HG03439 (cell line): ENCODE measurements at regions not wholly inside any gene's neighbourhood (a gene's known extent, or its start where the extent isn't known, plus 50 kb on each side); places are given as distances from the start of the nearest gene placed in this dataset.

Experiments
- ATAC-seq: cut with Tn5 transposase; IDR thresholded peaks from one replicate; pipeline ENCODE4 v1.9.1; 2021; ENCODE audit warnings: mild to moderate bottlenecking, moderate library complexity; ENCODE audit not compliant: unreplicated experiment

DNA sequence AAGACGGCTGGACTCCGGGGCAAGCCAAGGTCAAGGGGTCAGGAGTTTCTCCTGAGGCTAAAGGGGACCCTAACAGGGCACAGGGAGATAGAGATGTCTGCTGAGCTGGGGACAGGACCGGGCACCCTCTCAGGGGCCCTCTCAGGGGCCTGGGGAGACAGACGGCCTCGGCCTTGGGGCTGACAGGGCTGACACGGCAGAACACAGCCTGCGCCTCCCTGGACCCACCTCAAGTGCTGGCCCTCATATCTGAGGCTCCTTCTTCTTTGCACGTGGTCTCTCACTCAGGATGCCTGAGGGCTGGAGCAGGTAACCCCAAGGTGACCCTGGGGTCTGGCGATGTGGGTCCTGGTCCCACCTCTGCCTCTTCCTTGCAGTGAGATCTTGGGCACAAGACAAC, 186.9 kb upstream of the TNRC6C start:
- ATAC-seq = no peak

DNA sequence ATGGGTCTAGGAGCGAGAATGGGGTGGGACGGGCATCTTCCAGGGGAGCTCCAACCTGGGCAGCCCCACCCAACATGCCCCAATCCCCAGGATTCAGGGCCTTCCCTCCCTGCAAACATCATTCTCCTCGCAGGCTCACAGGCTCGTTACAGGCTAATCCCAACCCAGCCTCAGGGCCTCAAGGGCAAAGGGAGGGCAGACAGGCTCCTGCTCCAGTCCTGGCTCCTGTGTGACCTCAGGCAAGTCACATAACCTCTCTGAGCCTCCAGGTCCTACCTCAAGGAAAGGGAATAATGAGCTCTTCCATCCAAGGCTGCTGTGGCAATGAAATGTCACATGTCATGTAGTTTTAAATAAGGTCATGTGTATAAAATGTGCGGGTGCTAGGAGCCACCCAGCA, 186.5 kb upstream of the TNRC6C start:
- no peak for ATAC-seq

DNA sequence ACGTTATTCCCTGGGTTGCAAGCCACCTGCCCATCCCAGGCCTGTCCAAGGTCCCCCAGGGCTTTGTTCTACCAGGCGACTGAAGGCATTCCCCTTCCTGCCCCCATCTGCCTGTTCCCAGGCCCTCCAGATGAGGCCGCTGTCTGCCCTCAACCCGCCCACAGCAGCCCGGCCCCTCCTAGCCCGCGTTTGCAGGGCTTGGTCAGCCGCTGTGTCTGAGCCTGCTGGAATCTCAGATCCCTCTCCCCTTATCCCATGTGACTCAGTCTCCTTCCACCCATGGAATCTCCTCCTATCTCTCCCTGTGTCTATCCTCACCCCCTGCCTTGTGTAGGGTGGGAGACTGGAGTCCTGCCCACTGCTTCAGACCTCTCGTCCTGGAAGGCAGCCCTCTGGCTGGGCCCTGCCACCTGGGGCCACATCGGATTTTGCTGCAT, 186.0 kb upstream of the TNRC6C start:
- ATAC-seq = no peak

DNA sequence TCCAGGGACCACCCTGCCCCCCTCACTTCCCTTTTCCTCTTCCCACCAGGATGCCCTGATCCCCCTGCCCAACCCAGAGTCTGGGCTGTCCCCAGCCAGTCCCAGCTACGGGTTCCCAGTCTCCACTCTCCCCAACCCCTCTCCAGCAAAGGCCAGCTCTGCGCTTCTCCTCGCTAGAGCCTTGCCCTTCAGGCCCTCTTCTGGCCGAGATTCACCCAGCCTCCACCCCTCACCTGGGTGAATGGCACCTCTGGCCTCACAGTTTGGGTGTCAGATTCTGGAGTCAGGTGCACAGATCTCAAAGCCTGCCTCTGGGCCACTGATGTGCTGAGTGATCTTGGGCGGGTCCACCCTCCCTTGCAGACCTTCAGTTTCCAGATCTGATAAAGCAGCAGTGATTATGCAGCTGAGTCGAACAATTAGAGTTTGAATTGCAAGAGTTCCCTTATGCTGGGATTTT, 185.6 kb upstream of the TNRC6C start:
- no peak for ATAC-seq

DNA sequence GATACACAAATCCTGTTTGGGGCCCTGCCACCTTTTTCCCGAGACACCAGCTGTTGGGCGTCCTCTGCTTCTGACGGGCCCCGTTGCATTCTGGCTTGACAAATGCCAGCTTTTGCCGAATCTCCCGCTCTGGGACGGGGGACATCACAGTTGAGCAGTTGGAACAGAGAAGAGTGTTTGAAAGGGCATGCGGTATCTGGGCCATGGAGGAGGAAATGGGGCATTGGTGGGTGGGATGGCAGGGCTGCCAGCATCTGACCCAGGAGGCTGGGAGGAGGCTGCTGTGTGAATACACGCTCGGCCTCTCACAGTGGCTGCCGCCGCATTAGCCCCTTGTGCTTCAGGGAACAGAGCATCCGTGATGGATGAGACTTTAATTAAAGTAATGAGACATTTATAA, 184.3 kb upstream of the TNRC6C start:
- no peak for ATAC-seq

DNA sequence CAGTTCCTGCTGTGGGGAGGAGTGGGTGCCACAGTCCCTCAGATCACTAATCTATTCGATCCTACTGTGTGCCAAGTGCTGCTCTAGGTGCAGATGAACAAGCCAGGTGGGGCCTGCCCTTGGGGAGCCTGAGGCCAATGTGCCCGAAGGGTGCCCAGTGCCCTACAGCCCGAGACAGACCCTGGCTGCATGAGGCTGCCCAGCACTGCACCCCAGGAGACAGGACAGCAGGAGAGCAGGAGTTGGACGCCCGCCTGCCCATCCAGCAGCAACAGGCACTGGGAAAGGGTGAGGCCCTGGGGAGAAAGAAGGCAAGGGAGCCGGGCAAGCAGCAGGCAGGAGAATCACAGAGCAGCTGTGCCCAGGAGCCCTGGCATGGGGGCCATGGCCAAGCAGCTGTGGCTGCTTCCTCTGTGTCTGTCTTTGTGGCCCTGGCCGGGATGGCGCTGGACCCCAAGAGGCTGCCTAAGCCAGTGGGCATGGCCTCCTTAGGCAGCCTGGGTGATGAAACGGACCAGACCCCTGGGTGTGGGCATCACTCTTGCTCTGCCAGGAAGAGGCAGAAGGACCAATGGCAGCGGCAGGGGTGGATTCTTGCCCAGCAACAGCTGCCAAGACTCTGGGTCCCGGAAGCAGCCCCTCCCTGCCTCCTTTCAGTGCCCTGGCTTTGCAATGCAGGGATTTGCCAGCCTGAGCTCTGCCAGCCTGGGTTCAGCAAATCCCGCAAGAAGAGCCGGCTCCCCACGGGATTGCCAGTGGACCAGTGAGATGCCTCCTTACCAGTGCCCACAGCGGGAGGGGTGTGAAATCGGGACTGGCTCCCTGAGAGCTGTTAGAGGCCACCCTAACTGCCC, 179.6 kb upstream of the TNRC6C start:
- no peak for ATAC-seq

DNA sequence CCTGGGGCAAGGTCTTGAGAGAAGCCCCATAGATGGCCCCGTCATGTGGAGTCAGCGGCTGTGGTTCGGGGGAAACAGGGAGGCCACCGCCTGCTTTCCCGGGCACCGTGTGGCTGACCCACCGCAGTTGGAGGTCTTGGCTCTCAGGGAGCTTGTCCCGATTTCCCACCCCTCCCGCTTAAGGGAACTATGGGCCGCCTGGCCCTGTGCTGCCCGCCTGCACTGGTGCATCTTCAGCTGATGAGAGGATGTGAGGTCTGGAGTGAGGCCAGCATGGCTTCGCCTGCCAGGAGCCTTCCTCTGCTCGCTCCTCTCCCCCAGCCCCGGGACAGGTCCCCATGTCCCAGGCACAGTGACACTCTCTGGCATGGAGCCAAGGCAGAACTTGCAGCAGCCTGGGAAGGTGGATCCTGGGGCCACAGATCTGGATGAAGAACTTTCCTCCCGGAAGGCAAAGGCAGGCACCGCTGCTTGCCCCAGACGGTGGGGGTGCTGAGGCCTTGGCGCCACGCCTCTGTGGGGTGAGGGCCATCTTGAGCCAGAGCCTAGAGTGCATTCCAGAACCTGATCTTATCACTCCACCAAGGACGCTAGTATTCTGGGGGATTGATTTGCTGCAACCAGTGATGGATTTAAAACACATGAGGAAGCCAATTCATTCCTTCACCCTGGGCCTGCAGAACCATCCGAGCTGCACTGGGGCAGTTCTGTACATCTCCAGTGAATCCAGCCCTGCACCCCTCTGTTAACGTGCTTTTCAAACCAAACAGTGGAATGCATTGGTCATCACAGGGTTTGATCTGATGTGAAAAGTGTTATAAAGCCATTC, 178.6 kb upstream of the TNRC6C start:
- ATAC-seq = no peak

DNA sequence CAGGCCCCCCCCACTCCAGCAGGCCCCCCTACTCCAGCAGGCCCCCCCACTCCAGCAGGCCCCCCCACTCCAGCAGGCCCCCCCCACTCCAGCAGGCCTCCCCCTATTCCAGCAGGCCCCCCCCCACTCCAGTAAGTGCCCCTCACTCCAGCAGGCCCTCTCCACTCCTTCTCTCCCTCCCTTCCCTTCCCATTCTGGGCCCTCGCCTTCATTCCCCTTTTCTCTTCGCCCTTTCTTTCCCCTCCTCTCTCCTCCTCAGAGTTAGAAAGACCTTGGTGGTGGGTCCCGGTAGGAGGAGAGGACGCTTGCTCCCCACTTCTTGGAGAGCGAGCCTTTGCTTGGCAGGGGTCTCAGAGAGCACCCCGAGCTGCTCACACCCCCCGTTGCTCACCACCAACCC, 177.0 kb upstream of the TNRC6C start:
- no peak for ATAC-seq

DNA sequence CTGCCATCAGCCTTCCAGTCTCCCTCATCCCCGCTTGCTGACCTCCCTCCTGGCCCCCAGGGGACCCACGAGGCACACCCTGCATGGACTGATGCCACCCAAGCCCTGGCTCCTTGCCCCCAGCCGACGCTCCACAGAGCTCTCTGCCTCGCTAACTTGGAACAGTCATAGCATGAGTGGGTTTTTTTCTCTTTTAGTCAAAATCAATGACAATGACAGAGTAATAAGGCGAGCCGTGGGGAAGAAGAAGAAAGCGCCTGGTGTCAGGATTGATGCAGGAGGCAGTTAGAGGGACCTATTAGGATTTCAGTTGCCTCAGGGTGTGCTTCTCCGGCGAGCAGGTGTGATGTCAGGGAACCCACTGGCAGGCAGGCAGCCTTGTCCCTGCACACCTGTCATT, 176.3 kb upstream of the TNRC6C start:
- ATAC-seq = no peak

DNA sequence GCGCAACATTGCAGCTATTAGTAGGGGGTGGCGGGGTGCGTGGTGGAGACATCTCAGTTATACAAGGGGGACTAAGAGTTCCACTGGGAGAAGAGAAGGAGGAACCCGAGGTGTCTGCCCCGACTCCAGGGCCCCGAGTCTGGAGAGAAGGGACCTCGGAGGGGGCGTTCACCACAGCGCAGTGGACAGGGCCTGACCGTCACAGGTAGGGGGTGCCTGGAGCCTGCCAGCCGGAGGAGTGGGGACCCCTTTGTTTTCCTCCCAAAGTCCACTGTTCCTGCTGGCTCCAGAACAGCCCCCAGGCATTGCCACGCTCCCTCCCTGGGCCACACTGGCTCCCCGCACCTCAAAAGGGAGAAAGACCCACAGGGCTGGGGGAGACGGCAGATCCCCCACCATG, 175.9 kb upstream of the TNRC6C start:
- no peak for ATAC-seq

DNA sequence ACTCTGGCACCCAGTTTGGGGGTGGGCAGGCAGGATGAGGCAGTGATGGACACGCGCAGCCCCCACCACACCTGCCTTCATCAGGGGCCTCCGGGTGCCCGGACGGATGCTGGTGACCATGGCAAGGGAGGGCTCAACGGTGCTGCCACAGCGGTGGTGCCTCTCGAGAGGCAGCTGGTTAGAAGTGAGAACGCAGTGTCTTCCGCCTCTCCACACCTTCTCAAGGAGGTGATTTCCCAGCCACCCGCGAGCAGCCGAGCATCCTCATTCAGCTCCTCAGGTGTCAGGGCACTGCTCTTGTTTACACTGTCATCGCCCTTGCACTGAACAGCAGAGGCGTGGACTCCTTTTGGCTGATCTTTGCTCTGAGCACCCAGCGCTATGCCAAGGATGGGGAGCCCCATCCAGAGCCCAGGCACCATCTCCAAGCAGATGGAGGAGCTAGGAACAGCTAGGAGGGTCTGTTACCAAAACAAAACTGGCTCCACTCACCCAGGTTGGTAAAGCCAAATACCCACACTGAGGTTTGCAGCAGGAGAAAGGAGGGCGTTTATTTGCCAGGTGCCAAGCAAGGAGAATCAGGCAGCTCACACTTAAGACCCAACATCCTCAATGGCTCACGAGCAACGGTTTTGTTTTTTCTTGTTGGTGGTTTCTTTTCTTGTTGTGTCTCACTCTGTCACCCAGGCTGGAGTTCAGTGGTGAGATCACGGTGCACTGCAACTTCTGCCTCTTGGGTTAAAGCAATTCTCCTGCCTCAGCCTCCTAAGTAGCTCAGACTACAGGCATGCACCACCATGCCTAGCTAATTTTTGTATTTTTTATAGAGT, 174.3 kb upstream of the TNRC6C start:
- ATAC-seq = no peak

DNA sequence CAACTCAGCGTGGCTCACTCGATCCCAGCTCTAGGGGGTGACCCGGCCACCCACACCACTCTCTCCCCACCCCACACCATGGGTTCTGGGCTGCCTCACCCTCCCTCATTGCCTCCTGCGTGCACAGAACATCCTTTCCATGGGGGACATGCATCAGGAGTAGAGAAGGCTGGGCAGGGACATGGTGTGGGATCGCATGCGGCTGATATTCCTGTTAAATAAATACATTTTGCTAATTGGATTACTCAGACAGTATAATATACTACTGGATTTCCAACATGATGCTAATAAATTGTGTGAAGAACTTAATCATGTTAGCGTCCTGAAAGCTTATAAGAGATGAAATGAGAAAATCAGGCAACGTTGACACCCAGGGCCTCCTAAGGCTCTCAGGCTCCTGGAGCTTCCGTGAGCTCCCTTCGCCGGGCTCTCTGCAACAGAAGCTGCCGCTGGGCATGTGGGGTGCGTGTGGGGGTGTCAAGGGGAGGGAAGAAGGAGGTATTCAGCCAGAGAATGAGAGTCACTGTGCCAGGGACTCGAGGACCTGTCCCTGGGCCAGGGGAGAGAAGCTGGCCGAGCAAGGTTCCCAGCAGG, 173.1 kb upstream of the TNRC6C start:
- ATAC-seq = no peak

DNA sequence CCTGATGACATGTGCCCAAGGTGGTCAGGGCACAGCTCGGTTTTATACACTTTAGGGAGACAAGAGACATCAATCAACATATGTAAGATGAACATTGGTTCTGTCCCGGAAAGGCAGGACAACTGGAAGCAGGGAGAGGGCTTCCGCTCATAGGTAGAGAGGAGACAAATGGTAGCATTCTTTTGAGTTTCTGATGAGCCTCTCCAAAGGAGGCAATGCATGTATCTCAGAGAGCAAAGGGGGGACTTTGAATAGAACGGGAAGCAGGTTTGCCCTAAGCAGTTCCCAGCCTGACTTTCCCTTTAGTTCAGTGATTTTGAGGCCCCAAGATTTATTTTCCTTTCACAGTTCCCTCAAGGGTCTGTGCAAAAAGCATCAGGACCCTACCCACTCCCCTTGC, 172.4 kb upstream of the TNRC6C start:
- no peak for ATAC-seq

DNA sequence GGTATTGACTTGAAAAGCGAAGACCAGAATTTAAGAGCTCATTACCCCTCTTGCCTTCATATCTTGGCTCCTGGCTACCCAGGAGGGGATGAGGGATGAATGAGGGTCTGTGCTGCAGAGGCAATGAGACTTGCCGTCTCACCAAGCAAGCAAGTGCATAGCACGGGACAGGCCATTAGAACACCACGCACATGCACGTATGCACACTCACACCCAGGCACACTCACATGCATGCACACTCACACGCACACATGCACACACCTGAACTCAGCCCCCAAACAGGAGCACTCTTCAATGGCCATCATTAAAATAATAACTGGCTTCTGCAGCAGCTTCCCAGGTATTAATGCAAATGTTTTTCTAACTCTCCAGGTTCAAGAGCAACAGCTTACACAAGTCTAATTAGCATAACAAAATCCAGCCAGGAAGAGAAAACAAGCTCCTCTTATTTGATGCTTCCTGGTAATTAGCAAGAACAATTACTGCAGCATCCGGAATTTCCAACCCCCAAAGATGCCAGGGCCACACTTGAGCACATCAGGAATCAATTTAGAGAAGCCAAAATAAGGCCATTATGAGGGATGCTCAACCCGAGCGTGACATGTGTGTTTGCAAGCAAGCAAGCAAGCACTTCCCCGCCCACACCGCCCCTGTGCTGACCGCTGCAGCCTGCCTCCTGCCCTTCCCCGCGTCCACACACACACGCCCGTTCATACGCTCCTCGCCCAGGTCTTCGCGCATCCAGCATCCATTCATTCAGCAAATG, 171.6 kb upstream of the TNRC6C start:
- no peak for ATAC-seq

DNA sequence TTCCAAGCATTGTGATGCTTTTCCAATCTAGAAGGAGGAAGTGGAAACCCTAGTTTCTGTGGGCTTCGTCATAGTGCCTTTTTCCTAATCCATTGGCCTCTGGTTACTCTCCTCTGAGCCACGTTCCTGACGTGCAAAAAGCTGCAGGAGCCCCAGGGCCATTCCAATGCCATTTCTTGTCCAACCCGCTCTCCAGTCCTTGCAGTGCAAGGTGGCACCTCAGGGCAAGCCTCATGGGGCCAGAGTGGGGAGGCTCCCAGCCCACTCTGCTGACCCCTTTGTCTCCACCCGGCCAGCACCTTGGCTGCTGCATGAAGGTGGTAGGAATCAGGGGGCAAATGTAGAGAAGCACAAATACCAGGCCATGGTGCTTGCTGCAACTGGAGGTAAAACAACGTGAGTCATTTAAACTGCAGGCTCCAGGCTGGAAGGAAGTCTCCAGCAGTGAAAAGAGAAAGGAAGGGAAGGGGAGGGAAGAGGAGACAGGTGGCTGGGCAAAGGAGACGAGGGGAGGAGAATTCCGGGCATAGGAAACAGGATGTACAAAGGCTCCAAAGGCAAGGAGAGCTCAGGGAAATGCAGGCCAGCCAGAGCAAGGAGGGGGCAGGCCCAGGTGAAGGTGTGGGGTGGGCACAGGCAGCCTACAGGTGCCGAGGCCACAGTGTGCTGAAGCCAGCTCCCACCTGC, 168.2 kb upstream of the TNRC6C start:
- ATAC-seq = no peak

DNA sequence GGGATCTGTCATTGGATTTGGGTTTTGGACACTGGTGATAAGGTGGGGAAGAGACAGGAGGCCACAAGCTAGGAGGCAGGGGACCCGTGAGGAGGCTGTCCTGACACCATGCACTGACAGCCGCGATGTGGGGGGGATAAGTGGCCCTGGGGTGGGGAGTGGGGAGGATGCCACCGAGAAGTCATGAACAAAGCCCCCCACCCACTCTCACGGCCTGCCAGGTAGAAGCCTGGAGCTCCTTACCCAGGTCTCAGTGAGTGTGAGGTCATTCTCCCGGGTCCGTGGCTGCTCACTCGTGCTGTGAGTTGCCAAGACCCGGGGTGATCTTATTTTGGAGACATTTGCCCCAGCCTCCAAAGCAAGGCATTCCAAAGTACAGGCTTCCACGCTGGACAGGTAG, 165.9 kb upstream of the TNRC6C start:
- ATAC-seq = no peak

DNA sequence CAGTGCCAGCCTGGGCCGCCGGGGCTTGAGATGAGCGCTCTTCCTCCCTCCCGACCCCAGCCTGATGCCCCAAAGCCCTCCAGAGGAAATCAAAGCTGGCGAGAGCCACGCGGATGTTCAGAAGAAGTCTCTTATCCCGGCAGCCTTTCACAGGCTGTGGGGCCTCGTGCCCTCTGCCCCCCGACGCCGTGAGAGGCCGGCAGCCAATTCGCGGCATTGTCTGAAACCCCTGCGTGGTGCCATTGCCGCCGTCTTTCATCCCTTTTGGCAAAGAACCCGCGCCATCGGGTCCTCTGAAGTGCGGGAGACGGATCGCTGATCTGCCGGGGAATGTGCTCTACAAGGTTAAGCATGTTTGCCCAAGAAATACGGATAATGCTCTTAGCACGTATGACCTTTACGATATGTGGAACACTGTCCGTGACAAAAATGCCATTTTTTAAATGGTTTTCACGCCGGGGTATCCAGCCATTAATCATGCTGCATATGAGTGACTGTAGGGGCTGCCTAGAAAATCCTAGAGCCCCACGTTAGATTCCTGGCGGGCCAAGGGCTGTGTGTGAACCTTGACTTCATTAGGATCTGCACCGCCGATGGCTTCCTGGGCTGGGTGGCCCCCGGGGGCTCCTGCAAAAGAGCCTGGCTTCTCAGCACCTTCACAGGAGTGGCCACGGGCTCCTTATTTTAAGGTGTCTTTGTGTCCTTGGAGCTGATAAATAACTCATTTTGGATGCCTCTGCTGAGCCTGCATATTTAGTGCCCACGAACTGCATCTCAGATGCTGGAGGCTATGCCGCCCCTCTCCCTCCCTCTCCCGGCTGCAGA, 165.1 kb upstream of the TNRC6C start:
- no peak for ATAC-seq

DNA sequence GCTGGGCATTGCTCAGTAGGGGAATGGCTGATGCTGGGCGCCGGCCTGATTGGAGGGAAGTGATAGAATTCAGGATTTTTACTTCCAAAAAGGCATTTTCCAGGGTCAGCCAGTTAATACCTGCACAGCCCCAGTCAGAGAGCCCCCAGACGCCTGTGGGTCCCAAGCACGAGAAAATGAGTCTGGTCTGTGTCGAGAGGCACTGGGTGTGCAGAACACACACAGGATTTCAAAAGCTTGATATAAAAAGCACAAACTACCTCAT, 164.6 kb upstream of the TNRC6C start:
- ATAC-seq = no peak

DNA sequence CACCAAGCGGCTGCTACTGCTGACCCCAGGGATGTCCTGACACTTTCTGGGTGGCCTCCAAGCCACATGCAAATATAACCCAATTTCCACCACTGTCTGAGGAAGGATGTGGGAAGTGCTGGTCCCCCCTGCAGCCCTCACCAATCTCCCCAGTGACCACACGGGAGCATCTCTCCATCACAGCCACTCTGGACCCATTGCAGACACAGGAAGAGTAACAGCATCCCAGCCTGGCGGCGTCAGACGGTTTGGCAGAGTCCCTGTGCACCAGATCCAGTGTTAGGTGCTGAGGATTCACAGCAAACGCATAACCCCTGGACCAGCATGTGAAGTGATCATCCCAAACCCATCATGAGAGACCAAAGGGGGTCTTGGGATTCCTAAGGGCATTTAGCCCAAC, 163.7 kb upstream of the TNRC6C start:
- no peak for ATAC-seq
